Endothelial cell of umbilical vein (primary cell): ENCODE measurements at regions not wholly inside any gene's neighbourhood (a gene's known extent, or its start where the extent isn't known, plus 50 kb on each side); places are given as distances from the start of the nearest gene placed in this dataset.

ENCODE experiments used
- BruUV-seq: library from RNA; stranded (reverse); fragments of 400-500 nt; replicated peaks from 2 replicates; lab custom pipeline; 2021; lab: Mats Ljungman, UMichigan
- CTCF ChIA-PET: fragments of 300-600, 350-600 bp; sonication (Branson Sonifier 250); formaldehyde crosslinking; loops from one replicate; lab custom pipeline; 2021; ENCODE audit warnings: antibody characterized with exemption, inconsistent platforms; lab: Charles Lee
- POLR2A ChIA-PET: fragments of 300-600, 350-600 bp; sonication (Branson Sonifier 250); formaldehyde crosslinking; loops from one replicate; lab custom pipeline; 2021; ENCODE audit warnings: antibody characterized with exemption, inconsistent platforms; lab: Charles Lee
- DNase-seq: peaks from one replicate; pipeline ENCODE4 v3.0.0-alpha.2; 2011; ENCODE audit warnings: low read depth, low spot score
- FAIRE-seq: peaks from 2 replicates; lab custom pipeline; 2011; peaks lifted over from hg19 to GRCh38; lab: Jason Lieb, UNC
- H2AFZ ChIP-seq: 2 replicates; pipeline ENCODE4 v1.6.0; 2012; ENCODE audit warnings: low read depth, low read length, control low read depth, inconsistent platforms
- H3K27ac ChIP-seq: 2 replicates; pipeline ENCODE4 v1.5.1; 2011; ENCODE audit warnings: low read depth, mild to moderate bottlenecking, control low read depth, low read length, moderate library complexity; ENCODE audit not compliant: insufficient read depth
- H3K27me3 ChIP-seq, 2 experiments: 2 replicates each; pipeline versions ENCODE4 v1.6.0 to v1.6.1; 2011; ENCODE audit warnings: low read length in 2 of 2, mixed read lengths in 1 of 2; ENCODE audit not compliant: control insufficient read depth in 2 of 2, insufficient read depth in 2 of 2
- H3K36me3 ChIP-seq, 2 experiments: 2 replicates in 1 of 2; 3 replicates in 1 of 2; pipeline ENCODE4 v1.5.1; 2011; ENCODE audit warnings: low read length in 2 of 2, mild to moderate bottlenecking in 1 of 2, moderate library complexity in 1 of 2; ENCODE audit not compliant: control insufficient read depth in 2 of 2, insufficient read depth in 2 of 2; ENCODE audit errors: extremely low read depth in 1 of 2
- H3K4me1 ChIP-seq: 3 replicates; pipeline ENCODE4 v1.5.1; 2011; ENCODE audit warnings: mild to moderate bottlenecking, low read length; ENCODE audit not compliant: control insufficient read depth, insufficient read depth; ENCODE audit errors: extremely low read depth
- H3K4me2 ChIP-seq: 2 replicates; pipeline ENCODE4 v1.6.1; 2011; ENCODE audit warnings: low read length, control low read depth, mixed read lengths; ENCODE audit not compliant: insufficient read depth
- H3K4me3 ChIP-seq, 3 experiments: fragments of 200-600 bp in 1 of 3; sonication (generic), shearing (Covaris generic) in 1 of 3; replicated peaks in 1 of 3; 2 replicates each; pipeline ENCODE4 v1.5.1; 2011 to 2016; ENCODE audit warnings: control low read depth in 3 of 3, low read length in 3 of 3, mild to moderate bottlenecking in 2 of 3, inconsistent platforms in 1 of 3, low read depth in 1 of 3, moderate library complexity in 1 of 3; ENCODE audit not compliant: insufficient read depth in 1 of 3
- H3K79me2 ChIP-seq: 2 replicates; pipeline ENCODE4 v1.6.0; 2012; ENCODE audit warnings: low read length, inconsistent platforms; ENCODE audit not compliant: control insufficient read depth, insufficient read depth
- H3K9ac ChIP-seq: replicated peaks from 2 replicates; pipeline ENCODE3; 2011; ENCODE audit warnings: low read length, control low read depth; ENCODE audit not compliant: insufficient read depth; ENCODE audit errors: extremely low read depth
- H3K9me1 ChIP-seq: replicated peaks from 3 replicates; pipeline ENCODE4 v1.6.0; 2011; ENCODE audit warnings: mild to moderate bottlenecking, low read length; ENCODE audit not compliant: control insufficient read depth, insufficient read depth; ENCODE audit errors: extremely low read depth
- H3K9me3 ChIP-seq: replicated peaks from 2 replicates; pipeline ENCODE4 v1.5.1; 2012; ENCODE audit warnings: low read length, inconsistent platforms; ENCODE audit not compliant: control insufficient read depth, insufficient read depth
- H4K20me1 ChIP-seq: replicated peaks from 2 replicates; pipeline ENCODE3; 2011; ENCODE audit warnings: mild to moderate bottlenecking, low read length; ENCODE audit not compliant: control insufficient read depth, insufficient read depth; ENCODE audit errors: extremely low read depth
- EZH2 ChIP-seq: IDR thresholded peaks from 2 replicates; pipeline ENCODE4 v1.6.1; 2012; ENCODE audit warnings: borderline replicate concordance, low read depth, mild to moderate bottlenecking, moderate library complexity, low read length, inconsistent platforms; ENCODE audit not compliant: severe bottlenecking
- FOS ChIP-seq: IDR thresholded peaks from 2 replicates; pipeline ENCODE4 v1.6.1; 2011; ENCODE audit warnings: mild to moderate bottlenecking, low read length, moderate library complexity, borderline replicate concordance; ENCODE audit not compliant: insufficient read depth
- GATA2 ChIP-seq: IDR thresholded peaks from 2 replicates; pipeline ENCODE4 v1.7.0; 2011; ENCODE audit warnings: low read depth, mild to moderate bottlenecking, moderate library complexity, mixed read lengths, low read length; ENCODE audit not compliant: insufficient read length, insufficient read depth
- JUN ChIP-seq: IDR thresholded peaks from 2 replicates; pipeline ENCODE4 v1.6.1; 2011; ENCODE audit warnings: borderline replicate concordance, low read depth; ENCODE audit not compliant: insufficient read length, insufficient read depth
- MAX ChIP-seq: IDR thresholded peaks from 2 replicates; pipeline ENCODE4 v1.6.1; 2011; ENCODE audit not compliant: insufficient read depth, insufficient read length
- MYC ChIP-seq: IDR thresholded peaks from one replicate; pipeline ENCODE4 v1.6.1; 2011; ENCODE audit warnings: mild to moderate bottlenecking, low read depth, low read length
- POLR2A ChIP-seq: IDR thresholded peaks from 2 replicates; pipeline ENCODE4 v1.6.1; 2012; ENCODE audit warnings: low read depth, mild to moderate bottlenecking, control low read depth, low read length
- POLR2AphosphoS5 ChIP-seq: IDR thresholded peaks from 2 replicates; pipeline ENCODE4 v1.6.1; 2012; ENCODE audit warnings: low read depth, mild to moderate bottlenecking, control low read depth, low read length, moderate library complexity; ENCODE audit not compliant: insufficient read depth
- dilution Hi-C: fragments of 300-500 bp; cut with MboI; formaldehyde crosslinking; loops from one replicate; pipeline ENCODE4 v1.15.0; 2019; ENCODE audit warnings: low sequenced_read_pairs; ENCODE audit not compliant: extremely low pct_ligation_motif_present
- intact Hi-C: fragments of 100-400 bp; cut with micrococcal nuclease; formaldehyde crosslinking; loops from one replicate; pipeline ENCODE4 v1.10.0; 2022
- TF ChIP-seq, protein P1 (sequence below), 2 donors: IDR thresholded peaks; 1 replicate in 1 of 2; 2 replicates in 1 of 2; pipeline ENCODE4 v1.5.1; 2011; ENCODE audit warnings: low read length in 2 of 2, mild to moderate bottlenecking in 2 of 2, moderate library complexity in 2 of 2, control low read depth in 1 of 2, inconsistent platforms in 1 of 2, low read depth in 1 of 2; ENCODE audit not compliant: insufficient read depth in 1 of 2; ENCODE audit errors: extremely low read depth in 1 of 2

DNA sequence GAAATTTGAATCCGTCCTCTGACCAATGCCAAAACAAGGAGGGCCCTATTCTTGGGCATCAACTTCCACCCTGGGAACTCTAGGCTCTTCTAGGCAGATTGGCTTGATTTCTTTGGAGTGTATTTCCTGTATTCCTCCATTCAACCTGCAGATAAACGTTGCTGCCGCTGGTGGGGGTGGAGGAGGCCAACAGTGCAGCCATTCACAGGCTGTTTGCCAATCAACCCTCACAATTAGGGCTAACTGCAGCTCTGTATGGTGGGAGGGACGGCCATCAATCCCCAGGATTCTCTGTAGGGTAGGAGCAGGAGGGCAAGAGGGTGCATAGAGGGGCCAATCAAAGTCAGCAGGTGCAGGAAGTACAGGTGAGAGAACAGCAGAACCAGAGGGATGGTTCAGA lies 273.1 kb upstream of the PROX1 start:
- FAIRE-seq, result no peak
- Histone ChIP-seq H3K4me3 (no peak overlapping the region), H3K4me1 (no peaks in the 10 kb centered on the region), H4K20me1 (no peaks in the 10 kb centered on the region), H3K27me3 (no peaks in the 10 kb centered on the region), H3K9ac (no peak overlapping the region), H3K9me1 (no peaks in the 10 kb centered on the region), H2AFZ (no peak overlapping the region), H3K9me3 (no peaks in the 10 kb centered on the region), H3K79me2 (no peaks in the 10 kb centered on the region), H3K36me3 (no peaks in the 10 kb centered on the region), H3K4me2 (no peak overlapping the region), H3K27ac (no peak overlapping the region)
- ChIA-PET POLR2A (no interaction called here), CTCF (no interaction called here)
- dilution Hi-C loops (no loop called here), intact Hi-C loops (no loop called here)
- no peak for DNase-seq
- no TSS peak for BruUV-seq
- TF ChIP-seq MYC, result no peak
- no peak for TF ChIP-seq JUN
- no peak for TF ChIP-seq EZH2
- TF ChIP-seq POLR2A, result no peak
- TF ChIP-seq MAX, result no peak
- no peak for TF ChIP-seq POLR2AphosphoS5
- no peak for TF ChIP-seq GATA2
- no peak for TF ChIP-seq FOS
- TF ChIP-seq, protein P1, sequence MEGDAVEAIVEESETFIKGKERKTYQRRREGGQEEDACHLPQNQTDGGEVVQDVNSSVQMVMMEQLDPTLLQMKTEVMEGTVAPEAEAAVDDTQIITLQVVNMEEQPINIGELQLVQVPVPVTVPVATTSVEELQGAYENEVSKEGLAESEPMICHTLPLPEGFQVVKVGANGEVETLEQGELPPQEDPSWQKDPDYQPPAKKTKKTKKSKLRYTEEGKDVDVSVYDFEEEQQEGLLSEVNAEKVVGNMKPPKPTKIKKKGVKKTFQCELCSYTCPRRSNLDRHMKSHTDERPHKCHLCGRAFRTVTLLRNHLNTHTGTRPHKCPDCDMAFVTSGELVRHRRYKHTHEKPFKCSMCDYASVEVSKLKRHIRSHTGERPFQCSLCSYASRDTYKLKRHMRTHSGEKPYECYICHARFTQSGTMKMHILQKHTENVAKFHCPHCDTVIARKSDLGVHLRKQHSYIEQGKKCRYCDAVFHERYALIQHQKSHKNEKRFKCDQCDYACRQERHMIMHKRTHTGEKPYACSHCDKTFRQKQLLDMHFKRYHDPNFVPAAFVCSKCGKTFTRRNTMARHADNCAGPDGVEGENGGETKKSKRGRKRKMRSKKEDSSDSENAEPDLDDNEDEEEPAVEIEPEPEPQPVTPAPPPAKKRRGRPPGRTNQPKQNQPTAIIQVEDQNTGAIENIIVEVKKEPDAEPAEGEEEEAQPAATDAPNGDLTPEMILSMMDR (IDR thresholded peaks at IDR 0.05; ENCODE audit: extremely low read depth in 1 of 2, insufficient read depth in 1 of 2, low read depth in 1 of 2, low read length in 2 of 2), result no peak
